ENCODE measurements at regions not wholly inside any gene's neighbourhood (a gene's known extent, or its start where the extent isn't known, plus 50 kb on each side); places are given as distances from the start of the nearest gene placed in this dataset.

GRCh38 chr22:48738204-48738980 lies 1089.3 kb downstream of the BRD1 start:
- H3K4me3 ChIP-seq (ENCODE audit: low read depth in 1 of 2, low read length in 2 of 2): no peak overlapping the region
- H3K9me3 ChIP-seq (ENCODE audit: control insufficient read depth in 1 of 2, low read length in 2 of 2): no peaks in the 10 kb centered on the region
- no peaks in the 10 kb centered on the region for H3K4me1 ChIP-seq (ENCODE audit: control insufficient read depth in 1 of 2, insufficient read depth in 2 of 2, low read length in 2 of 2)
- H3K27me3 ChIP-seq (ENCODE audit: control insufficient read depth in 1 of 2, insufficient read depth in 2 of 2, low read length in 2 of 2): no peaks in the 10 kb centered on the region
- H3K36me3 ChIP-seq (ENCODE audit: control insufficient read depth in 1 of 2, insufficient read depth in 2 of 2, low read length in 2 of 2): no peaks in the 10 kb centered on the region
- H3K9ac ChIP-seq (ENCODE audit: low read depth in 1 of 2, low read length in 2 of 2): no peak overlapping the region
- H3K27ac ChIP-seq (ENCODE audit: low read depth, low read length): no peak overlapping the region

- Histone ChIP-seq H3K9me3 (ENCODE audit: control insufficient read depth in 1 of 2, low read length in 2 of 2) (no peaks in the 10 kb centered on the region), H3K4me1 (ENCODE audit: control insufficient read depth in 1 of 2, insufficient read depth in 2 of 2, low read length in 2 of 2) (no peaks in the 10 kb centered on the region), H3K36me3 (ENCODE audit: control insufficient read depth in 1 of 2, insufficient read depth in 2 of 2, low read length in 2 of 2) (no peaks in the 10 kb centered on the region), H3K27me3 (ENCODE audit: control insufficient read depth in 1 of 2, insufficient read depth in 2 of 2, low read length in 2 of 2) (no peaks in the 10 kb centered on the region), H3K9ac (ENCODE audit: low read depth in 1 of 2, low read length in 2 of 2) (no peak overlapping the region), H3K4me3 (ENCODE audit: low read depth in 1 of 2, low read length in 2 of 2) (no peak overlapping the region), H3K27ac (ENCODE audit: low read depth, low read length) (no peak overlapping the region)
Measured at GRCh38 chr22:48737461-48738203, 1090.0 kb downstream of the BRD1 start.

GRCh38 chr22:48736593-48737460 lies 1090.8 kb downstream of the BRD1 start:
- H3K9ac ChIP-seq (ENCODE audit: low read depth in 1 of 2, low read length in 2 of 2): no peak overlapping the region
- H3K4me3 ChIP-seq (ENCODE audit: low read depth in 1 of 2, low read length in 2 of 2): no peak overlapping the region
- H3K36me3 ChIP-seq (ENCODE audit: control insufficient read depth in 1 of 2, insufficient read depth in 2 of 2, low read length in 2 of 2): no peaks in the 10 kb centered on the region
- H3K4me1 ChIP-seq (ENCODE audit: control insufficient read depth in 1 of 2, insufficient read depth in 2 of 2, low read length in 2 of 2): no peaks in the 10 kb centered on the region
- no peak overlapping the region for H3K27ac ChIP-seq (ENCODE audit: low read depth, low read length)
- H3K9me3 ChIP-seq (ENCODE audit: control insufficient read depth in 1 of 2, low read length in 2 of 2): no peaks in the 10 kb centered on the region
- H3K27me3 ChIP-seq (ENCODE audit: control insufficient read depth in 1 of 2, insufficient read depth in 2 of 2, low read length in 2 of 2): no peaks in the 10 kb centered on the region

GRCh38 chr22:48734961-48735360 lies 1092.7 kb downstream of the BRD1 start:
- no peaks in the 10 kb centered on the region for H3K4me1 ChIP-seq (ENCODE audit: control insufficient read depth in 1 of 2, insufficient read depth in 2 of 2, low read length in 2 of 2)
- H3K27me3 ChIP-seq (ENCODE audit: control insufficient read depth in 1 of 2, insufficient read depth in 2 of 2, low read length in 2 of 2): no peaks in the 10 kb centered on the region
- H3K9me3 ChIP-seq (ENCODE audit: control insufficient read depth in 1 of 2, low read length in 2 of 2): no peaks in the 10 kb centered on the region
- H3K27ac ChIP-seq (ENCODE audit: low read depth, low read length): no peak overlapping the region
- H3K36me3 ChIP-seq (ENCODE audit: control insufficient read depth in 1 of 2, insufficient read depth in 2 of 2, low read length in 2 of 2): no peaks in the 10 kb centered on the region
- no peak overlapping the region for H3K9ac ChIP-seq (ENCODE audit: low read depth in 1 of 2, low read length in 2 of 2)
- no peak overlapping the region for H3K4me3 ChIP-seq (ENCODE audit: low read depth in 1 of 2, low read length in 2 of 2)

- no peaks in the 10 kb centered on the region for H3K36me3 ChIP-seq (ENCODE audit: control insufficient read depth in 1 of 2, insufficient read depth in 2 of 2, low read length in 2 of 2)
- no peak overlapping the region for H3K9ac ChIP-seq (ENCODE audit: low read depth in 1 of 2, low read length in 2 of 2)
- H3K4me1 ChIP-seq (ENCODE audit: control insufficient read depth in 1 of 2, insufficient read depth in 2 of 2, low read length in 2 of 2): no peaks in the 10 kb centered on the region
- H3K27me3 ChIP-seq (ENCODE audit: control insufficient read depth in 1 of 2, insufficient read depth in 2 of 2, low read length in 2 of 2): no peaks in the 10 kb centered on the region
- H3K27ac ChIP-seq (ENCODE audit: low read depth, low read length): no peak overlapping the region
- H3K9me3 ChIP-seq (ENCODE audit: control insufficient read depth in 1 of 2, low read length in 2 of 2): no peaks in the 10 kb centered on the region
- no peak overlapping the region for H3K4me3 ChIP-seq (ENCODE audit: low read depth in 1 of 2, low read length in 2 of 2)
Measured at GRCh38 chr22:48734359-48734758, 1093.3 kb downstream of the BRD1 start.

GRCh38 chr22:48729499-48730171 lies 1098.0 kb downstream of the BRD1 start:
- Histone ChIP-seq H3K9me3 (ENCODE audit: control insufficient read depth in 1 of 2, low read length in 2 of 2) (peaks cover 0 to 6% of the 10 kb centered on the region in 2 donors), H3K4me1 (ENCODE audit: control insufficient read depth in 1 of 2, insufficient read depth in 2 of 2, low read length in 2 of 2) (no peaks in the 10 kb centered on the region), H3K27ac (ENCODE audit: low read depth, low read length) (no peak overlapping the region), H3K36me3 (ENCODE audit: control insufficient read depth in 1 of 2, insufficient read depth in 2 of 2, low read length in 2 of 2) (no peaks in the 10 kb centered on the region), H3K9ac (ENCODE audit: low read depth in 1 of 2, low read length in 2 of 2) (no peak overlapping the region), H3K4me3 (ENCODE audit: low read depth in 1 of 2, low read length in 2 of 2) (no peak overlapping the region), H3K27me3 (ENCODE audit: control insufficient read depth in 1 of 2, insufficient read depth in 2 of 2, low read length in 2 of 2) (no peaks in the 10 kb centered on the region)

GRCh38 chr22:48727454-48728058 lies 1100.1 kb downstream of the BRD1 start:
- H3K27me3 ChIP-seq (ENCODE audit: control insufficient read depth in 1 of 2, insufficient read depth in 2 of 2, low read length in 2 of 2): no peaks in the 10 kb centered on the region
- no peaks in the 10 kb centered on the region for H3K36me3 ChIP-seq (ENCODE audit: control insufficient read depth in 1 of 2, insufficient read depth in 2 of 2, low read length in 2 of 2)
- H3K9ac ChIP-seq (ENCODE audit: low read depth in 1 of 2, low read length in 2 of 2): no peak overlapping the region
- no peaks in the 10 kb centered on the region for H3K4me1 ChIP-seq (ENCODE audit: control insufficient read depth in 1 of 2, insufficient read depth in 2 of 2, low read length in 2 of 2)
- no peak overlapping the region for H3K27ac ChIP-seq (ENCODE audit: low read depth, low read length)
- H3K4me3 ChIP-seq (ENCODE audit: low read depth in 1 of 2, low read length in 2 of 2): no peak overlapping the region
- H3K9me3 ChIP-seq (ENCODE audit: control insufficient read depth in 1 of 2, low read length in 2 of 2): peaks cover 0 to 6% of the 10 kb centered on the region in 2 donors

GRCh38 chr22:48724899-48725298 lies 1102.8 kb downstream of the BRD1 start:
- Histone ChIP-seq H3K27ac (ENCODE audit: low read depth, low read length) (no peak overlapping the region), H3K4me3 (ENCODE audit: low read depth in 1 of 2, low read length in 2 of 2) (no peak overlapping the region), H3K4me1 (ENCODE audit: control insufficient read depth in 1 of 2, insufficient read depth in 2 of 2, low read length in 2 of 2) (no peaks in the 10 kb centered on the region), H3K9ac (ENCODE audit: low read depth in 1 of 2, low read length in 2 of 2) (no peak overlapping the region), H3K27me3 (ENCODE audit: control insufficient read depth in 1 of 2, insufficient read depth in 2 of 2, low read length in 2 of 2) (no peaks in the 10 kb centered on the region), H3K36me3 (ENCODE audit: control insufficient read depth in 1 of 2, insufficient read depth in 2 of 2, low read length in 2 of 2) (no peaks in the 10 kb centered on the region), H3K9me3 (ENCODE audit: control insufficient read depth in 1 of 2, low read length in 2 of 2) (peaks cover 0 to 6% of the 10 kb centered on the region in 2 donors)

- H3K27ac ChIP-seq (ENCODE audit: low read depth, low read length): no peak overlapping the region
- H3K27me3 ChIP-seq (ENCODE audit: control insufficient read depth in 1 of 2, insufficient read depth in 2 of 2, low read length in 2 of 2): no peaks in the 10 kb centered on the region
- no peak overlapping the region for H3K4me3 ChIP-seq (ENCODE audit: low read depth in 1 of 2, low read length in 2 of 2)
- H3K4me1 ChIP-seq (ENCODE audit: control insufficient read depth in 1 of 2, insufficient read depth in 2 of 2, low read length in 2 of 2): no peaks in the 10 kb centered on the region
- no peak overlapping the region for H3K9ac ChIP-seq (ENCODE audit: low read depth in 1 of 2, low read length in 2 of 2)
- H3K36me3 ChIP-seq (ENCODE audit: control insufficient read depth in 1 of 2, insufficient read depth in 2 of 2, low read length in 2 of 2): no peaks in the 10 kb centered on the region
- H3K9me3 ChIP-seq (ENCODE audit: control insufficient read depth in 1 of 2, low read length in 2 of 2): peaks cover 0 to 6% of the 10 kb centered on the region in 2 donors
Measured at GRCh38 chr22:48722661-48723060, 1105.0 kb downstream of the BRD1 start.

Data from duodenal mucosa (tissue), 2 donors.